ENCODE measurements at regions not wholly inside any gene's neighbourhood (a gene's known extent, or its start where the extent isn't known, plus 50 kb on each side); places are given as distances from the start of the nearest gene placed in this dataset.

DNA sequence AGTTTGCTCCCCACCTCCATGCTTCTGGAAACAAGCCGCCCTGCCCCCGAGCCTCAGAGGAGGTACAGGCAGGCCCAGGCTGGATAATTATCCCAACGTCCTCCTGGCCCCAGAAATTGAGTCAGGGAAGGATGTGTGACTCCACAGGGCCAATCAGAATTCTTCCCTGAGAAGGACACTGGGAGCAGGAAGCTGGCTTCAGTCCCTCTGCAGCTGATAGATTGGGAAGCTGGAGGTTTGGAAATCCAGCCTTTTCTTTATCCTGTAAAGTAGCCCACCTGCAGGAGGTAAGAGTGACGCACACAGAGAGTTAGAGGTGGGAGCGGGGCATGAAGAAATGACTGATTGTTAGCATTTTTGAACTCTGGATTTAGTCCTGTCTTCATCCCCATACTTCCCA lies 97.5 kb upstream of the CD82 start:
- peak overlapping the region; percentile 8; the same call in 1 of the 2 replicates for H3K14ac ChIP-seq (ENCODE audit: insufficient read depth, low read length)
- no peaks in the 10 kb centered on the region for H3K79me1 ChIP-seq (ENCODE audit: insufficient read depth, low read depth, low read length, poor library complexity, severe bottlenecking)
- no peak overlapping the region for H3T11ph ChIP-seq (ENCODE audit: low read length)
- Mint-ChIP-seq H3K9me3 (peaks cover 24 to 30% of the 10 kb centered on the region in 2 experiments), H3K36me3 (ENCODE audit: insufficient read depth in 1 of 3, low read depth in 3 of 3) (peaks cover 2 to 16% (median 6%) of the 10 kb centered on the region in 3 experiments; a peak in 6 of 7 replicates), H3K27me3 (ENCODE audit: low read depth) (peaks cover 22% of the 10 kb centered on the region), H3K27ac (peak overlapping the region; percentile 84 to 93 (median 90); a peak in 6 of 7 replicates), H3K4me3 (no peak overlapping the region), H3K4me1 (peaks cover 19 to 25% of the 10 kb centered on the region in 2 experiments)
- no peak overlapping the region for H3K18ac ChIP-seq (ENCODE audit: insufficient read length, low read depth, low read length)
- H3K9ac ChIP-seq (ENCODE audit: extremely low read depth, insufficient read length, low read length), result no peak overlapping the region
- no peak overlapping the region for H3K4me2 ChIP-seq (ENCODE audit: insufficient read depth, insufficient read length, low read length)
- DNase-seq, result peak; percentile 47
- H4K20me1 ChIP-seq (ENCODE audit: control insufficient read depth, insufficient read depth, insufficient read length), result no peaks in the 10 kb centered on the region
- no peak overlapping the region for H2BK15ac ChIP-seq (ENCODE audit: low read depth, low read length)
- no peak overlapping the region for H3K56ac ChIP-seq (ENCODE audit: insufficient read length, low read depth, low read length)
- no peak overlapping the region for H4K8ac ChIP-seq (replicated peaks; ENCODE audit: insufficient read length, low read depth, low read length)
- no peak overlapping the region for H2BK12ac ChIP-seq (ENCODE audit: insufficient read length, low read depth, low read length)
- H3K79me2 ChIP-seq (ENCODE audit: insufficient read depth, low read length), result no peaks in the 10 kb centered on the region
- no peak overlapping the region for H4K5ac ChIP-seq (ENCODE audit: insufficient read length, low read depth, low read length)
- H2AK5ac ChIP-seq (ENCODE audit: insufficient read length, low read length), result no peak overlapping the region
- H4K91ac ChIP-seq (ENCODE audit: insufficient read length, low read depth, low read length), result no peak overlapping the region
- H3K4ac ChIP-seq (ENCODE audit: low read depth, low read length), result no peak overlapping the region
- no peak overlapping the region for H2BK5ac ChIP-seq (ENCODE audit: insufficient read length, low read length)
- H3K27me3 ChIP-seq (ENCODE audit: insufficient read depth, low read length), result no peaks in the 10 kb centered on the region
- no peaks in the 10 kb centered on the region for H3K9me3 ChIP-seq (ENCODE audit: control insufficient read depth, low read depth, low read length)
- 0 out of 2 replicates have a peak, but pooled peaks cover 5% of the 10 kb centered on the region for H3K4me1 ChIP-seq (ENCODE audit: insufficient read depth, low read length)
- no peak overlapping the region for H3K23ac ChIP-seq (ENCODE audit: insufficient read length, low read depth, low read length)
- TF ChIP-seq, protein P1, sequence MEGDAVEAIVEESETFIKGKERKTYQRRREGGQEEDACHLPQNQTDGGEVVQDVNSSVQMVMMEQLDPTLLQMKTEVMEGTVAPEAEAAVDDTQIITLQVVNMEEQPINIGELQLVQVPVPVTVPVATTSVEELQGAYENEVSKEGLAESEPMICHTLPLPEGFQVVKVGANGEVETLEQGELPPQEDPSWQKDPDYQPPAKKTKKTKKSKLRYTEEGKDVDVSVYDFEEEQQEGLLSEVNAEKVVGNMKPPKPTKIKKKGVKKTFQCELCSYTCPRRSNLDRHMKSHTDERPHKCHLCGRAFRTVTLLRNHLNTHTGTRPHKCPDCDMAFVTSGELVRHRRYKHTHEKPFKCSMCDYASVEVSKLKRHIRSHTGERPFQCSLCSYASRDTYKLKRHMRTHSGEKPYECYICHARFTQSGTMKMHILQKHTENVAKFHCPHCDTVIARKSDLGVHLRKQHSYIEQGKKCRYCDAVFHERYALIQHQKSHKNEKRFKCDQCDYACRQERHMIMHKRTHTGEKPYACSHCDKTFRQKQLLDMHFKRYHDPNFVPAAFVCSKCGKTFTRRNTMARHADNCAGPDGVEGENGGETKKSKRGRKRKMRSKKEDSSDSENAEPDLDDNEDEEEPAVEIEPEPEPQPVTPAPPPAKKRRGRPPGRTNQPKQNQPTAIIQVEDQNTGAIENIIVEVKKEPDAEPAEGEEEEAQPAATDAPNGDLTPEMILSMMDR (conservative IDR thresholded peaks at IDR 0.05), result no peak
- no peak overlapping the region for H3K27ac ChIP-seq (ENCODE audit: insufficient read length, low read depth, low read length)
- no peaks in the 10 kb centered on the region for H3K23me2 ChIP-seq (ENCODE audit: insufficient read length, low read depth, low read length, poor library complexity, severe bottlenecking)
- H2BK120ac ChIP-seq (ENCODE audit: low read depth, low read length, poor library complexity, severe bottlenecking), result no peak overlapping the region
- H2BK20ac ChIP-seq (ENCODE audit: low read depth, low read length, poor library complexity, severe bottlenecking), result no peak overlapping the region
- H2AFZ ChIP-seq (ENCODE audit: low read length), result no peak overlapping the region
- no CpG with 5 or more reads among the region's 5 CpGs for WGBS (ENCODE audit: extremely low coverage, insufficient read length, low lambda C conversion rate)
